CD4-positive, alpha-beta T cell (primary cell): ENCODE measurements at regions not wholly inside any gene's neighbourhood (a gene's known extent, or its start where the extent isn't known, plus 50 kb on each side); places are given as distances from the start of the nearest gene placed in this dataset.

Source experiments
- ATAC-seq: fragments of 200-7000 bp; cut with Tn5 transposase; one replicate; pipeline ENCODE4 v1.10.0; 2022; ENCODE audit warnings: mild to moderate bottlenecking; ENCODE audit not compliant: poor library complexity
- CTCF ChIA-PET: fragments of 350-600 bp; sonication (Branson Sonifier 250); formaldehyde crosslinking; loops from one replicate; lab custom pipeline; 2021; ENCODE audit warnings: antibody characterized with exemption, inconsistent platforms; lab: Charles Lee
- POLR2A ChIA-PET: fragments of 350-600 bp; sonication (Branson Sonifier 250); formaldehyde crosslinking; loops from one replicate; lab custom pipeline; 2021; ENCODE audit warnings: antibody characterized with exemption, inconsistent platforms; lab: Charles Lee
- DNase-seq, 14 experiments: peaks; one replicate each; pipeline ENCODE4 v3.0.0-alpha.2; 2013 to 2020; ENCODE audit warnings: mixed read lengths in 2 of 14
- H3K27ac ChIP-seq, 2 donors: one replicate each; pipeline versions ENCODE4 v1.5.1 to v1.7.0; 2013; ENCODE audit warnings: low read length in 2 of 2, low read depth in 1 of 2, mild to moderate bottlenecking in 1 of 2
- H3K27me3 ChIP-seq, 2 experiments: 1 replicate in 1 of 2; 2 replicates in 1 of 2; pipeline versions ENCODE4 v1.6.1 to v1.7.0; 2013; ENCODE audit warnings: low read length in 2 of 2, control low read depth in 1 of 2, mild to moderate bottlenecking in 1 of 2, moderate library complexity in 1 of 2; ENCODE audit not compliant: insufficient read depth in 2 of 2, control insufficient read depth in 1 of 2
- H3K36me3 ChIP-seq: one replicate; pipeline ENCODE4 v1.6.1; 2013; ENCODE audit warnings: low read length, control low read depth; ENCODE audit not compliant: insufficient read depth
- H3K4me1 ChIP-seq: one replicate; pipeline ENCODE4 v1.6.1; 2013; ENCODE audit warnings: low read length, control low read depth; ENCODE audit not compliant: insufficient read depth
- H3K4me3 ChIP-seq: one replicate; pipeline ENCODE4 v1.5.1; 2013; ENCODE audit warnings: mild to moderate bottlenecking, low read length, moderate library complexity
- H3K9me3 ChIP-seq, 2 experiments: 1 replicate in 1 of 2; 2 replicates in 1 of 2; pipeline versions ENCODE4 v1.6.1 to v1.7.0; 2013; ENCODE audit warnings: low read length in 2 of 2, mild to moderate bottlenecking in 2 of 2, control low read depth in 1 of 2, moderate library complexity in 1 of 2; ENCODE audit not compliant: control insufficient read depth in 1 of 2, insufficient read depth in 1 of 2
- H3K27ac Mint-ChIP-seq: one replicate; pipeline ENCODE4 v1.8.0; 2020; ENCODE audit warnings: mixed read lengths
- H3K27me3 Mint-ChIP-seq: one replicate; pipeline ENCODE4 v1.8.0; 2021; ENCODE audit warnings: mixed read lengths
- H3K36me3 Mint-ChIP-seq: one replicate; pipeline ENCODE4 v1.8.0; 2021; ENCODE audit warnings: low read depth, mixed read lengths
- H3K4me1 Mint-ChIP-seq: one replicate; pipeline ENCODE4 v1.8.0; 2021; ENCODE audit warnings: low read depth, mixed read lengths
- H3K4me3 Mint-ChIP-seq: one replicate; pipeline ENCODE4 v1.8.0; 2020; ENCODE audit warnings: mild to moderate bottlenecking, mixed read lengths
- H3K9me3 Mint-ChIP-seq: one replicate; pipeline ENCODE4 v1.8.0; 2020; ENCODE audit warnings: mixed read lengths
- intact Hi-C, 2 experiments: fragments of 100-400 bp; cut with DNase I in 1 of 2; cut with micrococcal nuclease in 1 of 2; formaldehyde crosslinking; loops; one replicate each; pipeline versions ENCODE4 v1.15.1 to v1.9.0; 2023 to 2025; cut with DNase I, micrococcal nuclease
- TF ChIP-seq, protein P1 (sequence below): fragments of 200-600 bp; IDR thresholded peaks from one replicate; pipeline ENCODE4 v1.8.0; 2022; ENCODE audit warnings: antibody characterized with exemption, mild to moderate bottlenecking

GRCh38 chr4:65880594-65880993 is 210.3 kb upstream of the EPHA5 start:
- ChIA-PET POLR2A (no interaction called here), CTCF (no interaction called here)
- Histone ChIP-seq H3K9me3 (no peaks in the 10 kb centered on the region), H3K4me3 (no peak overlapping the region), H3K27me3 (no peaks in the 10 kb centered on the region), H3K4me1 (no peaks in the 10 kb centered on the region), H3K27ac (no peak overlapping the region), H3K36me3 (no peaks in the 10 kb centered on the region)
- Mint-ChIP-seq H3K4me3 (no peak overlapping the region), H3K4me1 (no peaks in the 10 kb centered on the region), H3K27me3 (no peaks in the 10 kb centered on the region), H3K27ac (no peak overlapping the region), H3K36me3 (no peaks in the 10 kb centered on the region), H3K9me3 (peaks cover 3% of the 10 kb centered on the region)
- TF ChIP-seq, protein P1, sequence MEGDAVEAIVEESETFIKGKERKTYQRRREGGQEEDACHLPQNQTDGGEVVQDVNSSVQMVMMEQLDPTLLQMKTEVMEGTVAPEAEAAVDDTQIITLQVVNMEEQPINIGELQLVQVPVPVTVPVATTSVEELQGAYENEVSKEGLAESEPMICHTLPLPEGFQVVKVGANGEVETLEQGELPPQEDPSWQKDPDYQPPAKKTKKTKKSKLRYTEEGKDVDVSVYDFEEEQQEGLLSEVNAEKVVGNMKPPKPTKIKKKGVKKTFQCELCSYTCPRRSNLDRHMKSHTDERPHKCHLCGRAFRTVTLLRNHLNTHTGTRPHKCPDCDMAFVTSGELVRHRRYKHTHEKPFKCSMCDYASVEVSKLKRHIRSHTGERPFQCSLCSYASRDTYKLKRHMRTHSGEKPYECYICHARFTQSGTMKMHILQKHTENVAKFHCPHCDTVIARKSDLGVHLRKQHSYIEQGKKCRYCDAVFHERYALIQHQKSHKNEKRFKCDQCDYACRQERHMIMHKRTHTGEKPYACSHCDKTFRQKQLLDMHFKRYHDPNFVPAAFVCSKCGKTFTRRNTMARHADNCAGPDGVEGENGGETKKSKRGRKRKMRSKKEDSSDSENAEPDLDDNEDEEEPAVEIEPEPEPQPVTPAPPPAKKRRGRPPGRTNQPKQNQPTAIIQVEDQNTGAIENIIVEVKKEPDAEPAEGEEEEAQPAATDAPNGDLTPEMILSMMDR, result no peak
- DNase-seq, result no peak
- intact Hi-C loops, result no loop called here
- no peak for ATAC-seq

DNA sequence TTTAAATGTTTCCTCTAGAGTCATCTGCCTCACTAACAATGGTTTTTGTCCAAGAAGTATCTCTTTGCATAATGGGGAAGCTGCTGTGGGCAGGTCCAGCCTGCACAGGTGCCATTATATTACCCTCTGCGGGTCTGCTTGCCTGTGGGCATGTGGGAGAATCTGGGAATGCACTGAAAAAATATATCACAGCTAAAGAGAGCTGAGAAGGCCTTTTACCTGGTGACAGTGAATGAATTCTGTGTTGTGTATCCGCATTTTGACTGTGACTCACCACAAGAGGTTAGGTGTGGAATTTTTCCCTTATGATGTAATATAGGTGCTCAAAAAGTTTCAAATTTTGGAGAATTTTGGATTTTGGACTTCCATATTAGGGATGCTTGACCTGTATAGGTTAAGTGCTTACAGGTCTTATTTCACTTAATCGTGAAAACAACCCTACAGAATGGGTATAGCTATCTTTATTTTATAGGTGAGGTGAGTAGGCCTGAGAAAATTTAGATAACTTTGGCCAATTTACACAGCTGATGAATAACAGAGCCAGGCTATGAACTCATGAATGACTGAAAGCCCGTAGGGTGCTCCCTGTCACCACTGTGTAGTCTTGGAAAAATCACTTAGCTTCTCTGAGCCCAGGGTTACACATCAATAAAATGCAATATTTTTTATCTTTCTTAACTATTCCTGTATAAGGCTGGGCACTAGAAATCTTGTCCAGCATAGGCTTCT is 198.0 kb upstream of the EPHA5 start:
- H3K9me3 ChIP-seq, result peaks cover 0 to 7% of the 10 kb centered on the region in 2 experiments

GRCh38 chr4:65865489-65865888 is 195.2 kb upstream of the EPHA5 start:
- H3K9me3 ChIP-seq, result peaks cover 0 to 4% of the 10 kb centered on the region in 2 experiments
- Mint-ChIP-seq H3K27ac (no peak overlapping the region), H3K4me3 (no peak overlapping the region), H3K27me3 (no peaks in the 10 kb centered on the region), H3K36me3 (no peaks in the 10 kb centered on the region), H3K4me1 (no peaks in the 10 kb centered on the region), H3K9me3 (peaks cover 3% of the 10 kb centered on the region)
- intact Hi-C loops, result no loop called here
- no peak overlapping the region for H3K4me3 ChIP-seq
- ATAC-seq (no peak), DNase-seq (no peak)
- no peaks in the 10 kb centered on the region for H3K4me1 ChIP-seq
- ChIA-PET CTCF (no interaction called here), POLR2A (no interaction called here)
- no peak overlapping the region for H3K27ac ChIP-seq
- TF ChIP-seq, protein P1, result no peak
- no peaks in the 10 kb centered on the region for H3K36me3 ChIP-seq
- no peaks in the 10 kb centered on the region for H3K27me3 ChIP-seq

More for the DNA sequence above, 198.0 kb upstream of the EPHA5 start:
- H3K4me1 ChIP-seq, result no peaks in the 10 kb centered on the region
- ATAC-seq (no peak), DNase-seq (no peak)
- H3K27ac Mint-ChIP-seq, result no peak overlapping the region
- H3K36me3 Mint-ChIP-seq, result no peaks in the 10 kb centered on the region
- no peak overlapping the region for H3K27ac ChIP-seq
- H3K4me3 Mint-ChIP-seq, result no peak overlapping the region
- CTCF ChIA-PET, result no interaction called here
- H3K4me3 ChIP-seq, result no peak overlapping the region
- peaks cover 3% of the 10 kb centered on the region for H3K9me3 Mint-ChIP-seq
- intact Hi-C loops, result no loop called here
- POLR2A ChIA-PET, result no interaction called here
- H3K27me3 ChIP-seq, result no peaks in the 10 kb centered on the region
- TF ChIP-seq, protein P1, result no peak
- H3K36me3 ChIP-seq, result no peaks in the 10 kb centered on the region
- H3K4me1 Mint-ChIP-seq, result no peaks in the 10 kb centered on the region
- H3K27me3 Mint-ChIP-seq, result no peaks in the 10 kb centered on the region
